Keratinocyte (primary cell): ENCODE measurements at regions not wholly inside any gene's neighbourhood (a gene's known extent, or its start where the extent isn't known, plus 50 kb on each side); places are given as distances from the start of the nearest gene placed in this dataset.

ENCODE experiments used
- DNase-seq: peaks from one replicate; pipeline ENCODE4 v3.0.0-alpha.2; 2011; ENCODE audit warnings: low read depth, missing footprints, low spot score
- FAIRE-seq: peaks from 2 replicates; lab custom pipeline; 2011; peaks lifted over from hg19 to GRCh38; lab: Jason Lieb, UNC
- H2AFZ ChIP-seq: 2 replicates; pipeline ENCODE4 v1.6.0; 2012; ENCODE audit warnings: low read length, control low read depth, inconsistent platforms; ENCODE audit not compliant: control insufficient read depth
- H3K27ac ChIP-seq: 2 replicates; pipeline ENCODE4 v1.5.1; 2011; ENCODE audit warnings: low read length; ENCODE audit not compliant: control insufficient read depth, insufficient read depth
- H3K27me3 ChIP-seq: 3 replicates; pipeline ENCODE4 v1.6.0; 2011; ENCODE audit warnings: low read length; ENCODE audit not compliant: control insufficient read depth, insufficient read depth; ENCODE audit errors: extremely low read depth
- H3K36me3 ChIP-seq, 2 experiments: 2 replicates in 1 of 2; 3 replicates in 1 of 2; pipeline ENCODE4 v1.5.1; 2011; ENCODE audit warnings: low read length in 2 of 2, mild to moderate bottlenecking in 1 of 2; ENCODE audit not compliant: control insufficient read depth in 2 of 2, insufficient read depth in 2 of 2; ENCODE audit errors: extremely low read depth in 1 of 2
- H3K4me1 ChIP-seq: 3 replicates; pipeline ENCODE4 v1.5.1; 2011; ENCODE audit warnings: low read length; ENCODE audit not compliant: control insufficient read depth, insufficient read depth; ENCODE audit errors: extremely low read depth
- H3K4me2 ChIP-seq: 3 replicates; pipeline ENCODE4 v1.6.0; 2011; ENCODE audit warnings: low read depth, low read length; ENCODE audit not compliant: control insufficient read depth, insufficient read depth; ENCODE audit errors: extremely low read depth
- H3K4me3 ChIP-seq, 3 experiments: fragments of 200-600 bp in 1 of 3; sonication (generic) in 1 of 3; 2 replicates in 2 of 3; 3 replicates in 1 of 3; pipeline ENCODE4 v1.5.1; 2011 to 2016; ENCODE audit warnings: low read length in 3 of 3, mild to moderate bottlenecking in 3 of 3, control low read depth in 2 of 3, inconsistent platforms in 1 of 3, low read depth in 1 of 3, mixed read lengths in 1 of 3, mixed run types in 1 of 3, moderate library complexity in 1 of 3; ENCODE audit not compliant: control insufficient read depth in 2 of 3, insufficient read depth in 2 of 3; ENCODE audit errors: extremely low read depth in 1 of 3
- H3K79me2 ChIP-seq: 2 replicates; pipeline ENCODE4 v1.6.0; 2012; ENCODE audit warnings: low read length; ENCODE audit not compliant: control insufficient read depth, insufficient read depth
- H3K9ac ChIP-seq: 3 replicates; pipeline ENCODE4 v1.6.0; 2011; ENCODE audit warnings: low read length; ENCODE audit not compliant: control insufficient read depth, insufficient read depth; ENCODE audit errors: extremely low read depth
- H3K9me1 ChIP-seq: 3 replicates; pipeline ENCODE4 v1.6.0; 2011; ENCODE audit warnings: low read length; ENCODE audit not compliant: control insufficient read depth, insufficient read depth; ENCODE audit errors: extremely low read depth
- H3K9me3 ChIP-seq: 2 replicates; pipeline ENCODE4 v1.5.1; 2012; ENCODE audit warnings: low read depth, low read length; ENCODE audit not compliant: control insufficient read depth
- H4K20me1 ChIP-seq: 3 replicates; pipeline ENCODE4 v1.6.0; 2011; ENCODE audit warnings: low read length; ENCODE audit not compliant: control insufficient read depth, insufficient read depth; ENCODE audit errors: extremely low read depth
- EZH2 ChIP-seq: IDR thresholded peaks from one replicate; pipeline ENCODE4 v1.6.1; 2012; ENCODE audit warnings: inconsistent platforms, mild to moderate bottlenecking, low read length, moderate library complexity
- dilution Hi-C: fragments of 300-500 bp; cut with MboI; formaldehyde crosslinking; loops from one replicate; pipeline ENCODE4 v1.7.0; 2020; ENCODE audit warnings: low sequenced_read_pairs; ENCODE audit not compliant: extremely low pct_ligation_motif_present
- TF ChIP-seq, protein P1 (sequence below), 3 experiments: IDR thresholded peaks in 1 of 3; conservative IDR thresholded peaks in 1 of 3; optimal IDR thresholded peaks in 1 of 3; 2 replicates in 2 of 3; 3 replicates in 1 of 3; pipeline versions ENCODE3 to v1.5.1; 2011; ENCODE audit warnings: low read length in 3 of 3, mild to moderate bottlenecking in 3 of 3, moderate library complexity in 2 of 3, control low read depth in 1 of 3, inconsistent platforms in 1 of 3; ENCODE audit not compliant: insufficient read depth in 2 of 3; ENCODE audit errors: extremely low read depth in 1 of 3

GRCh38 chr14:41299924-41300323, 306.8 kb upstream of the LRFN5 start:
- H3K36me3 ChIP-seq = no peaks in the 10 kb centered on the region
- H4K20me1 ChIP-seq = no peaks in the 10 kb centered on the region
- no peak overlapping the region for H3K4me3 ChIP-seq
- no peaks in the 10 kb centered on the region for H3K9me1 ChIP-seq
- no peak overlapping the region for H3K9ac ChIP-seq
- FAIRE-seq = no peak
- H2AFZ ChIP-seq = no peak overlapping the region
- no peaks in the 10 kb centered on the region for H3K27me3 ChIP-seq
- dilution Hi-C loops = no loop called here
- no peak overlapping the region for H3K4me2 ChIP-seq
- TF ChIP-seq, protein P1, sequence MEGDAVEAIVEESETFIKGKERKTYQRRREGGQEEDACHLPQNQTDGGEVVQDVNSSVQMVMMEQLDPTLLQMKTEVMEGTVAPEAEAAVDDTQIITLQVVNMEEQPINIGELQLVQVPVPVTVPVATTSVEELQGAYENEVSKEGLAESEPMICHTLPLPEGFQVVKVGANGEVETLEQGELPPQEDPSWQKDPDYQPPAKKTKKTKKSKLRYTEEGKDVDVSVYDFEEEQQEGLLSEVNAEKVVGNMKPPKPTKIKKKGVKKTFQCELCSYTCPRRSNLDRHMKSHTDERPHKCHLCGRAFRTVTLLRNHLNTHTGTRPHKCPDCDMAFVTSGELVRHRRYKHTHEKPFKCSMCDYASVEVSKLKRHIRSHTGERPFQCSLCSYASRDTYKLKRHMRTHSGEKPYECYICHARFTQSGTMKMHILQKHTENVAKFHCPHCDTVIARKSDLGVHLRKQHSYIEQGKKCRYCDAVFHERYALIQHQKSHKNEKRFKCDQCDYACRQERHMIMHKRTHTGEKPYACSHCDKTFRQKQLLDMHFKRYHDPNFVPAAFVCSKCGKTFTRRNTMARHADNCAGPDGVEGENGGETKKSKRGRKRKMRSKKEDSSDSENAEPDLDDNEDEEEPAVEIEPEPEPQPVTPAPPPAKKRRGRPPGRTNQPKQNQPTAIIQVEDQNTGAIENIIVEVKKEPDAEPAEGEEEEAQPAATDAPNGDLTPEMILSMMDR (optimal IDR thresholded peaks at IDR 0.05 in 1 of 3, IDR thresholded peaks at IDR 0.05 in 1 of 3, conservative IDR thresholded peaks at IDR 0.05 in 1 of 3; ENCODE audit: extremely low read depth in 1 of 3, insufficient read depth in 2 of 3, low read length in 3 of 3) = no peak
- no peak for TF ChIP-seq EZH2
- no peak overlapping the region for H3K27ac ChIP-seq
- no peaks in the 10 kb centered on the region for H3K9me3 ChIP-seq
- H3K79me2 ChIP-seq = no peaks in the 10 kb centered on the region
- no peak for DNase-seq
- H3K4me1 ChIP-seq = no peaks in the 10 kb centered on the region

DNA sequence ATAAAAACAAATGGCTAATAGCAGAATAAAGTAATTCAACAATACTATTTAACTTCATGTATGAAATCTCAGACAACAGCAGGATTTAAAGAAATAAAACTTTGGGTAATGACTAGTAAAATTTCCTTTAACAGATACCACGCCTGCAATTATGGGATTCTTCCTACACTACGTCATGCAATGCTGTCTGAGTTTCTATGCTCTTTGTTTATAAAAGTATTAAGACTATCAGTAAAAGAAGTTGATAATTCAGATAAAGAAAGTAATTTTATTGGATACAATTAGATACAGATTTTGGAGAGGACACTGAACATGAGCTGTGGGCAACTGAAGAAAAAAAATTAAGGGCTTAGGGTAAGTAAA, 308.4 kb upstream of the LRFN5 start:
- Histone ChIP-seq H3K9me3 (no peaks in the 10 kb centered on the region), H2AFZ (no peak overlapping the region), H3K4me2 (no peak overlapping the region), H3K79me2 (no peaks in the 10 kb centered on the region), H3K9ac (no peak overlapping the region), H3K36me3 (no peaks in the 10 kb centered on the region), H3K27ac (no peak overlapping the region), H4K20me1 (no peaks in the 10 kb centered on the region), H3K9me1 (no peaks in the 10 kb centered on the region), H3K27me3 (no peaks in the 10 kb centered on the region), H3K4me3 (no peak overlapping the region), H3K4me1 (no peaks in the 10 kb centered on the region)
- TF ChIP-seq, protein P1 (optimal IDR thresholded peaks at IDR 0.05 in 1 of 3, IDR thresholded peaks at IDR 0.05 in 1 of 3, conservative IDR thresholded peaks at IDR 0.05 in 1 of 3; ENCODE audit: extremely low read depth in 1 of 3, insufficient read depth in 2 of 3, low read length in 3 of 3) = no peak
- TF ChIP-seq EZH2 = no peak
- dilution Hi-C loops = no loop called here
- DNase-seq (no peak), FAIRE-seq (no peak)
